ENCODE measurements at regions not wholly inside any gene's neighbourhood (a gene's known extent, or its start where the extent isn't known, plus 50 kb on each side); places are given as distances from the start of the nearest gene placed in this dataset.

DNA sequence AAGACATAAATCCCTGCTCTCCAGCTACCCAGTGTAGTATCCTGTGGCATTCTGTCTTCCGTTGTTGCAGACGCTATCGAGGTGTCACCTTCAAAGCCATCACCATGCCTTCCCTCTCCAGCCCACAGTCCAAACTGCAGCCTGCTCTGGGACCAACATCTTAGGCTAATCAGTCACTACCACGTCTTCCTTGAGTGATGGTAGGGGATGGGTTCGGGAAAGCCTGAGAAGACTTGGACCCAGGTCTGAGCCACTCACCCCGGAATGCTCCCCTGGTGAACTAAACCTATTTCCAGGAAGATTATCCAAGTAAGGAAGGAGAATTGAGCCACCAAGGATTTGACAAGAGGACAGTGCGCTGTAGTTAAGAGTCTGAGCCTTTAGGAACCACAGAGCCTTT is 52.9 kb upstream of the IRX1 start:
- no peak for DNase-seq

DNA sequence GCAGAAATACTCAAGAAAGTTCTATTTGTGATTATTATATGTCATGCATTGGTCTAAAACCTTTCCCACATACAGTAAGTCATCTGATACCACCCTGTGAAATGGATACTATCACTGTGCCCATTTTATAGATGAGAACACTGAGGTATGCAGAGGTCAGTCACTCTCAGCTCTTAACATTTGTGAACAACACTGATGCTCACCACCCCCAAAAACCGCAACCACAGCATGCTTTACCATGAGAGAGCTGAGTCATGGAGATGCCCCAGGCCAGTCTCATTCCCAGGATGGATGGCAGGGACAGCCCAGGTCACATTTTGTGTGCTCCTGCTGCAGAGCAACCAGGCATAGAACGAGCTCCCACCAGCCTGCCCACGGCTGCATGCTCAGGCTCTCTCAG is 53.5 kb upstream of the IRX1 start:
- DNase-seq, result no peak

DNA sequence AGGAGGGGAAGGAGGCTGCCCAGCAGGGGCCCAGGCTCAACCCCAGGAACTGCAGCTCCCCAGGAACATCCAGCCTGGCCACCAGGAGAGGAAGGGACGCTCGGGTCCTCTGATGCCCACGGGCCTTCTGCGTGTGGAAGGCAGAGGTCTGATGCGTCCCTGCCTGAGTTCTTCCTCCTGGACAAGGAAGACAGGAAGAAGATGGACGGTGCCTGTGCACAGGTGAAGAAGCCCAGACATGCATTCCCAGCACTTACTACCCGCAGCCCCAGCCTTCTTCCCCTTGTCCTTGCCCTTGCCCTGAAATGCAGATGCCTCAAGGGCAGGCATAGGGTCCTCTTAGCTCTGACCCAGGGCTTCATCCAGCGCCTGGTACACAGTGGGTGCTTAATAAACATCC is 56.7 kb upstream of the IRX1 start:
- DNase-seq, result no peak

DNA sequence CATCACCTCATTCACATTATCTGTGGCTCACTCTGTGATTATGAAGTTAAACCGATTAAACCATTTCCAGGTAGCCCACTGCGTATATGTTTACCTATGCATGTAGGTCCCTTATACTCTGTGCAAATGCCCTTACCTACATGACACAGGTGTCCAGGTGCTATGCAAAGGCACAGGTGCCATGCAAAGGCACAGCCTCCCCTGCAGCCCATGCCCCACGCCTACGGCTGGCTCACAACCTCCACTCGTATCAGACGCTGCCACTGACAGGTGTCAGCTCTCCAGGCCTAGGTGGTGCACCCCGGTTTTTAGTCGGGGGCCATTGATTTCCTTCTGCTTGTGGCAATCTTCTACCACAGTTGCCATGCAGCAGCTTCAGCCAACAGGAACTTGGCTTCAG is 57.7 kb upstream of the IRX1 start:
- no peak for DNase-seq

DNA sequence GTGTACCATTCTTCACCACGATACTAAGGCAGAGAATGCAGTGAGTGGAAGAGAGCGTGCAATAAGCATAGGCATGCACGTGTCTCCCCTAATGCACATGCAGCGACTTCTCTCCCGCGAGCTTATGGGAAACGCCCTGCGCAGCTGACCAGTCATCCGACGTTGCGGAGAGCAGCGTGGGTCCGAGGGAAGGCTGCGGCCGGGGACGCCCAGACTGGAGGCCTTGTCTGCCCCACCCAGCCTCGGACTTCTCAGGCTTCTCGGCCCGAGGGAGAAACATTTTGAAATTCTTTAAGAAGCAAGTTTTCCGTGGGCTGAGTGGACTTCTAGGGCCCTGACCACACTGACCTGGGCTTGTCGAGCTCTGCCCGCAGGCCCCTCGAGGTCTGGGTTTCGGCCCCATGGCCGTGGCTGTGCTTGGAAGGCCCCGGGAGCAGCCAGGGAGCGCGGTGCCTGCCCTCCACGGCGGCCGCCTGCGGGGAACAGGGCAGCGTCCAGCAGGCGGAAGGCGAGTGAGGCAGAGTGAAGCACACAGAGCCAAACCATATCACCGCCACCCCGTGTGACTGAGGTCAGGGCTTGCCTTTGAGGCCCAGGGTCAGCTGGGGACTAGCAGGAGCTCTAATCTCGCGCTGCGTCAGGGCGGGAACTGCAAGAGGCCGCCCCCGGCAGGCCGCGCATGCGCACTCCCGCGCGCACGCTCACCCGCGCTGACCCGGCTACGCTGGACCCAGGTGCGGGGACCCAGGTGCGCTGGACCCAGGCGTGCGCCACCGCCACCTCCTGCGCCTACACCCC is 60.0 kb upstream of the IRX1 start:
- DNase-seq, result no peak

DNA sequence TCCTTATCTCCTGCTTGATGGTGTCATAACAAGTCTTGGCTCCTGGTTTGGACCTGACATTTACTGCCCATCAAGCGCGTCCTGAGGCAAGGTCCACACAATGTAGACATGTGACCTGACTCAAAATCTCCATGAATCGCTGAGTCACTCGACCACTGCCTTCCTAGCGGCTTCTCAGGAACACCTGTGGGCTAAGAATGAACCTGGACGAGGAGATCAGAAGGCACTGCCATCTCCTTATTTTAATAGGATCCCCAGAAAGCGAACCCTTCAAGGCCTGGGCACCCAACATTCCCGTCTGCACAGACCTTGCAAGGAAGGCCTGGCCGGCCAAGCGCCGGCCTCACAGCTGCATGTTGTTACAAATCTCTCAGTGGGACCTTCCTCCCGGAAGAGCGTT is 60.6 kb upstream of the IRX1 start:
- no peak for DNase-seq

DNA sequence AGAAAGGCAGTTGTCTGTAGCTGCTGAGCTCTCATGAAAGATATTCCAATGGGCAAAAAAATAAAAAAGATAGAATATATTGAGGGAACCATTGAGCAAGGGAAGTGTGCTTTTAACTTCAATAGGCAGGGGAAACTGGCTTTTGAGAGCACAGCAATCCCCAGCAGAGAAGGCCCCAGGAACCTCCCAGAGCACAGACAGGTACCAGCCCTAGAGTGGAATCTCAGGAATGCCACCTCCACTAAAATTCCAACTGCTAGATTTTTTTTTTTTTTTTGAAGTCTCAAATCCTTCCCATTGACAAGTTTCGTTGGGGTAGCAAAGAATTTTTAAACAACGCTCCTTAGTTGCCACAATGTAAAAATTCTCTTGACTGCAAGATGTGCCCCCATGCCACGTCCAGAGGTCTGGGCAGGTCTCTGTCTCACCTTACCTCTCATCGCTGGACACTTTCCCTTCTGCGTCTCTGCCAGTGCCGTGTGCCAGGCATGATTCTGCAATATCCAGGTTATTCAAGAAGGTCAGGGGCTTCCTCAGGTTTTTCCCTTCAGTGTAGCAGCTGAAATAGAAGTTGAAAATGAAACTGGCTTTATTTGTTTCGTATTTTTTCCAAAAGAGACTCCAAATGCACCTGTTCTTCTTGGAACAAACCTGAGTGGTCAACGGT is 64.2 kb upstream of the IRX1 start:
- DNase-seq, result no peak

DNA sequence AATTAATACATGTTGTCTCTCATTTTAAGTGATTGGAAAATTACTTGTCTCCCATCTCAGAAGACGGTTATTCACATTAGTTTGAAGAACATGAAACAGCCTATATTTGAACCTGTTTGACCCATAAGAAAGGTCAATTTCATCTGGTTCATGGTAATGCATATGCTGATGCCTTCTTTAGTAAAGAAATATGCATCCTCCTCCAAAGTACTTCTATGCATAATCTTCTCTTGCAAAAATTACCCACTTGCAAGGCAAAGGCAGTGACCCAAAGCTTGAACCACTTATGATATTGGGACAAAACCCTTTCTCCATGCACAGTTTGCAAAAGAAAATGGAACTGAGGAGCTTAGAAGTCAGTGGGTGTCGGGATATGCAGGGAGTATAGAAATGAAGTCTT is 65.4 kb upstream of the IRX1 start:
- DNase-seq, result no peak

DNA sequence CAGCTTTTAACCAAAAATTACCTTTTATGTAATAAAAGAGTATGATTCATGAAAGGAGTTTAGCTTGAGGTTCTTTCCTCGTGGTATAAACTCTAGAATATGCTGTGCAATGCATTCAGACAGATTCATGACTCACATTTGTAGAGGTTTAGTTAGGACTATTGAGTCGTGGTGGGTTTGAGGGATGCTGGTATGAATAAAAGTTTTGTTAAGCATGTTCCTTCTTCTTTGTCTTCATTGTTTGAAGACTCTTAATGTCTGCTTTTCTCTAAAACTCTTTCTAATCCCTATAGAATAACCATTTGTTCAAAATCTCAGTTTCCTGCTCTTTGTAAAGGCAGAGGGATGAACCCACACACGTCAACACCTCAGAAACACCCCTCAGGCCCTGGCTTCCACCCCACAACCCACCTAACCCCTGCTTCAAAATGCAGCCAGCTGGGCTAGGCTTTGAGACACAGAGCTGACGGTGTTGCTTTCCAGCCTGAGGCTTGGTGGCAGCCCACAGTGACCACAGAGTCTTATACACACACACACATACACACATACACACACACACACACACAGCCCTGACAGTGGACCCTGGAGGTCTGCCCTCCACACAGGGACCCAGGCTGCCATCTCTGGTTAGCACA is 69.0 kb upstream of the IRX1 start:
- no peak for DNase-seq

DNA sequence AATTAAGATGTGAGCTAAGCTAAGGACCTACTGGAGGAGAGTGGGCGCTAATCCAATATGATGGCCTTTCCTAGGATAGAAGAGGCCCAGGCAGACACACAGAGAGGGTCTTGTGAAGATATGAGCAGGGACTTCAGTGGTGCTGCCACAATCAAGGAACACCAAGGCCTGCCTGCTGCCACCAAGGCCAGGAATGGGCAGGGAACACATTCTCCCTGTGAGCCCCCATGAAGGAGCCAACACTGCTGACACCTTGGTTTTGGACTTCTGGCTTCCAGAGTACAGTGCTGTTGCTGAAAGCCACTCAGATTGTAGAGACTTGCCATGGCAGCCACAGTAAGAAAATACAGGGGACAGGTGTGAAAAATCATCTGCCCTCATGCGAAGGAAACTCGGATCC is 73.1 kb upstream of the IRX1 start:
- DNase-seq, result no peak

DNA sequence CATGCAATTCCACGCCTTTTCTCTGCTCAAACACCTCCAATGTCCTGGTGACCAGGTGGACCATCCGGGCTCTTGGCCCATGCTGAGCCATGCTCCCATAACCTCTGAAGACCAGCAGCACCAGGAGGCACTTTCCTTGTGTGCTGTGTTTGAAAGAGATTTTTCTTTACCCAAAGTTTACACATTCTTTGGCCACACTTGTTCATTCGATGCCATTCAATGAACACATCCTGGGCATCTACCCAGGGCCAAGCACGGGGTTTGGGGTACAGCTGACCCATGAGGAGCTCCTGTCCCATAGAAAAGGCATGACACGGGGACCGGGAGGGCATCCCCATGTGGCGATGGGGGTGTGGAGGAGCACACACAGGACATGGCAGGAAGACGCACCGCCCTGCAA is 77.1 kb upstream of the IRX1 start:
- no peak for DNase-seq

DNA sequence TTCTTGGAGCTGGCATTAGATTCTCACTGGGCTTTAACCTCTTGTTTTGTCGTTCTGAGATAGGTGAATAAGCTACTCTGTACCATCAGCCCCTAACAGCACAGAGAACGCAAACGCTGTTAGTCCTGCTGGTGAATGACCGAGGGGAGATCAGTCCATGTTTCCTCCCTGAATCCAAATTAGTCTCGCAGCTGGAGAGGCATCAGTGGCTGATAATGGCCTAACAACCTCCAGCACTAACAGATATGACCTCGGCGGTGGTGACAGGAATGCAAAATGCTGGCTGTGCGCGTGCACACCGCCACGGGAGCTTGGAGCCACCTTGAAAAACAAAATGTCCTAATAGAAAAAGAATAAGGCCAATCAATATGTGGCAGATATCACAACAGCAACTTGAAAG is 77.6 kb upstream of the IRX1 start:
- no peak for DNase-seq

DNA sequence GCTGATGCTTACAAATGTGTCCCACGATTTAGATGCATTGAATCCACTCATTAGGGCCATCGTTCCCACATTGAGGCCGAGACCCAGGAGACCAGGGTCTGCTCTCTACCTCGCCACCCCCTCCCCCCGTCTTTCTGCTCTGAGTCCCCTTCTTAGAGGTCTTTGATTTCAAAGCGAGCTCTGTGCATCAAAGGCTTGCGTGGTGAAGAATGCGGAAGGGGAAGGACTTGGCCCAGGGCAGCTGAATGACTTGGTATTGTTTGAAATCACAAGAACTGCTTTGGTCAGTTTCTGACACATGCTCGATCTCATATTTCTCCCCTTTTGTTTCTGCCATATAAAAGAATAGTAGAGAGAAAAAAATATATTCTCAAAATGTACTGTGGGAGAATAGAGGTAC is 78.3 kb upstream of the IRX1 start:
- no peak for DNase-seq

DNA sequence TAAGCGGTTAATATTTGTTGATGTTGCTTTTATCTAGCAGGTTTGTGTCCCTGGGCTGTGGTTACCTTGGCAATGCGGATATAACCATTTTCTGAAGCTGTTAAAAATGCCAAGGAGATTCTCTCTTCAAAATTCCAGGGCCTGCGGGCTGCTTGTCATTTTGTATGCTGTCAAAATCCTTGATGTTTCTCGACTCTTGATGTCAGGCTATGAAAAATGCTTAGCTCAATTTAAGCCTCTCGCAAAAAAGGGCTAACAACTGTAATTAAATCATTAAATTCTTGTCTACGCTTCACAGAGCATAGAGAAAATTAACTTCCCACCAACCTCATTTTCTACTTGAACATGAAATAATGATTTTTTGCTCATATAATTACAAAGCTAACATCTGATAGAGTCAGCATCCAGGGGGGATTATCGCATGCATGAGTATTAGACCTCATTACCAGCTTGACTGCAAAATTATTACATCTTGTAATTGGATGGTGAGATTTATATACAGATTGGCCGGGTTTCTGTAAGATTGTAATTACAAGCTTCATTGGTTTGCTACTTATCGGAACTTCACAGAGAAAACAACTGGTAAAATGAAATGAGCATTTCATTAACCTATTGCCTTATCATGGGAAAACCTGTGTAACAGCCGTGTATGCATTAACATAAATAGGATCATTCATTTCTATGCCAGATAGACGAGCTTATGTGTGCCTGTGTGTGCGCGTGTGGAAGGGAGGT is 83.1 kb upstream of the IRX1 start:
- no peak for DNase-seq

DNA sequence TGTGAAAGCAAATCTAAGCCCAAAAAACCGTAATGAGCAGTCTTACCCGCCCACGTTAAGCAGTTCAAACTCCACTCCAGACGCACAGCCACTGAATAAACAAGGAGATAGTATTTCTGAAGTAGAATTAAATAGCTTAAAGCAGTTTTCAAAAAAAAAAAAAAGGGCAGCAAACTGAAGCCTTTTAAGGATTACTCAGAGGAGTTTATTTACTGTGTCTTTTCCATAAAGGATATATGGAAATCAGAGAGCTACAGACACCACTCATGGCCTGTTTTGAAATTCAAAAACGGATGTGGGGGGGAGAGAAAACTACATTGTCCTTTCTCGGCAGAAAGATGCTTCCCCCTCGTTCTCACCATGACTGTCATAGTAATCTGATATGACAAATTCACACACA is 83.7 kb upstream of the IRX1 start:
- DNase-seq, result no peak

DNA sequence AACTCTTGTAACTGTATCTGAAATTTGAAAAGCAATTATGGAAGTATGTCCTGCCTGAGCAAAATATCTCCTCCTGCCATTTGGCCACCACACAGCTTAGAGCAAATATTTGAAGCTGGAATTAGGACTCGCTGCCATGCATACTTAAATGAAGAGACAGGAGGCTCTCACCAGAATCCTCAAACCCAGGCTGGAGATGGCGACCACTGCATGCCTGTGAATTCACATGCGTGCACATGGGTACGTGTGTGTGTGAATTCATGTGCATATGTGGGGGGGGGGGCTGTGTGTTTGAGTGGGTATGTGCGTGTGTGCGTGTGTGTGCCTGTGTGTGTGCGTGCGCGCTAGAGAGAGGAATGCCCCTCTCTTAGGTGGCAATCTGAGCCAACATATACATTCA is 84.1 kb upstream of the IRX1 start:
- no peak for DNase-seq

DNA sequence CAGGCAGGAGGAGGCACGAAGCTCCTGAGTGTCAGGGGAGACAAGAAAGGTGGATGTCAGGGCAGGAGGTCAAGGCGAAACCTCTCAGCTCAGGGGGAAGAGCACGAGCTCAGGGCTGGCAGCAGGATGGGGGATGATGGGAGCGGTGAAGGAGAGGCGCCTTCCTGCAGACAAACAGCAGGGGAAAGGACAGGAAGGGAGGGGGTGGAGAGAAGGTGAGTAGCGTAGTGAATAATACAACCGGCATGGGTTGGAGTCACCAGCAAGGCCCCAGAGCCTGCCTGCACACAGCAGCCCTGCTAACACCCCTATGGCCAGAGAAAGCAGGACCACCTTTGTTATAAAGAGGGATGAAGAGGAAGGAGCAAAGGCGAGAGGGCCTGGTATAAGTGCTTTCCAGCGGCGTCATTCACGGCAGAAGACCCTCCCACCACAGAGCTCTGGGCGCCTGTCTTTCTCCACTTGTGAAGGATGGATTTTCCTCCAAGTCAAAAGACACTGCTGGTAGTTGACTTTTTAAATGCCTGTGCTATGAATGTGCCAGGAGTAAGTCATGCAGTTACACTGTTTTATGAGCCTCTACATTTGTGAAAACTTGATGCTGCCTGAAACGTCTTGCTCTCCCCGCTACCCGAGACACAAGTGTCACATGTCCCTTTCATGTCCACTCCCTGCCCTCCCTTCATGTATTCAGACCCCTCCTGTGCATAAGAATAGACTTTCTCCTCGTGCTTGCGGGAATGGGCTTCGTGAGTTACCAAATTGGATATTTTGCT is 84.8 kb upstream of the IRX1 start:
- DNase-seq, result no peak

DNA sequence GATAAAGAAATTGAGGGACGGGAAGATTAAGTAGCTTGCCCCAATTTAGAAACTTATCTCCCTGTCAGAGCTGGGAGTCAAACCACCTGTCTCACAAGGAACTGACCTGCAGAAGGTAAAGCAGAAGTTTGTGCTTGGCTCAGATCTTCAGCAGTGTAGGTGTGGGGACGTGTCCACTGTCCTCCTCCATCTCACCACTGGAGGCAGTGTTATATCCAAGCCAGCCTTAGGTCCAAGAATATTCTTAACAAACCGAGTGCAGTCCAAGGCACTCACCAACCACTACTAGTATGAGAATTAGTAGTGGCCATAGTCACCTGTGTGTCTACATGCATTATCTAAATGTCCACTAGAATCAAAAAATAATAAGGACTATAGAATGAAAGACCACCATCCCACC is 86.3 kb upstream of the IRX1 start:
- DNase-seq, result no peak

DNA sequence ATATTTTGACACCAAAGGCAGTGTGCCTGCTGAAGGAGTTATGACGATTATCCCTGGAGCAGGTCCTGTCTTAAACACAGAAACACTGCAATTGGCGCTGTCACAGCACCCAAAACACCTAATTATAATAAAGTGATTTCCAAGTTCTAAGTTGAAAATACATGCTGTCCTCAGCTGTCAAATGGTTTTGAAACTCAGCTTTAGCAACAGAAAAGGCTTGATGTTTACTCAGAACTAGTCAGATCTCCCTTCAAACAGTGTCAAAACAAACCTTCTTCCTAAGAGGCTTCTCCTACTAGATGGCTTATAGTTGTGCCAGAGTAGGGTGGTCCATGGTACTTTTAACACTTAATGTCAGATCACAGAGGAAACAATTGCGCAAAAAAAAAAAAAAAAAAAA is 87.2 kb upstream of the IRX1 start:
- DNase-seq, result no peak

DNA sequence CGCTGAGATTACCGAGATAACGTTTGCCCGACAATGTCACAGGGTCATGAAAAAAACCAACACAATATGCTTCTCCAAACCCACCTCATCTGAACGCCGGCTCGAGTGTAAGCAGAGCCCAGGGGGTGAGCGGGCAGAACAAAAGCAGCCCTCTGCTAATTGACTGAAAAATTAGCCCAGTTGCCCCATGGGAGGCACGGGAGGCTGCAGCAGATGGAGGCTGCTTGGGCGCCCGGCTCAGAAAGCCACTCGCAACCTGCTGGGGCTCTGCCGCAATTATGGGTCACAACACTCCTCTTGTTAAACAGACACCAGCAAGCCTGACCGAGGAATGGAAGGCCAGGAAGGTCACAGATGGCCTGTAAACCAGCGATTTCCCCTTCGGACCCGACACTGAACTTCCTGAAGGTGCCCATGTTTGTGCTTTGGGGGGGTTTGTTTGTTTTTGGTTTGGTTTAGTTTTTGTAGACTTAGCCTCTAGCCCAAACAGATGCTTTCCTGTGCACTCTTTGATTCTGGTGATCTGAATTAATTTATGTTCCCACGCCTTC is 104.6 kb upstream of the IRX1 start:
- DNase-seq, result no peak

DNA sequence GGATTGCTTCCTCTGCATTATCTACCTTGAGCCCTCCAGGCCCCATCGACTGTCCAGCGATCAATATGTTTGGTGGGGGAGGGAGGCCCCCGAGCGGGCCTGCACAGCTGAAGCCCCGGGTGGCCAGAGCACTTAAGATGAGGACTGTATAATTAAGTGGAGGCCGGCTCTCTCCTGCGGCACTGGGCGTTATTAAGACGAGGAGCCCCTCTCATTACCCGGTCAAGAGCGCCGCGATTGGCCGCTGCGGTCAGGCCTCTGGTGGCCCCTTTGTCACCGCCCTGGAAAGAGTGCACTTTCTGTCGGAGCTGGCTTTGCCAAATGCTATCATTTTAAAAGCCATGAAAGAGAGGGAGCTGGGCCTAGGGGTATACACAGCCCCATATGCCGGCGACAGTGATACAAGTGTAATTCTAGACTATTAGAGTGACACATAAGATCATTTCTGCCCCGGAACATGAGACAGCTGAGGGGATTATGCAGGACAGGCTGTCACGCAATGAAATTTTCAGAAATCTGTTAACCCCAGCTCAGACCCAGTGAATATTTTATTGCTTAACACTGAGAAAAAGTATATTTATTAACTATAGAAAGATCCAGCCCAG is 106.3 kb upstream of the IRX1 start:
- no peak for DNase-seq

DNA sequence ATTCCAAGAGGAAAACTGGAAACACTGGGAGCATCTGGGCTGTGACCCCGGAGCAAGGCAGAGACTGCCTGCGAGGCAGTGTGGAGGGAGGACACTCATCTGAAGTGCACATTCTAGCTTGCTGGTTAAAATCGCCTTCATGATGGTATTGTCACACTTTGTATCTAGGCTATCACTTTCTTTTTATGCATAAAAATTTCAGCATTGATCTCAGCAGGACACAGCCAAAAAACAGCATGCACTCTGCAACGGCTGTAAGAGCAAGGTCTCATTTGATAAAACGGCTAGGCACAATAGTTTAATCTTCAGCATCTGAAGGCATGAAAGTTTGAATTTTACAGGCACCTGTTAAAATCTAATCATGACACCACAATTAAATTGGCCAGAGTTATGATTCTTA is 110.8 kb upstream of the IRX1 start:
- no peak for DNase-seq

Measured in fibroblast of skin of right biceps (primary cell).